ENCODE measurements at regions not wholly inside any gene's neighbourhood (a gene's known extent, or its start where the extent isn't known, plus 50 kb on each side); places are given as distances from the start of the nearest gene placed in this dataset.

- 100% methylated on average over 1 of the region's 1 CpG; no CpG with 5 or more reads in 1 of the 2 experiments for WGBS, 2 experiments (ENCODE audit: extremely low coverage in 1 of 2, insufficient coverage in 1 of 2, insufficient read length in 1 of 2, insufficient replicate concordance in 2 of 2, low coverage in 1 of 2, low lambda C conversion rate in 2 of 2, missing lambda C conversion rate in 1 of 2)
- CTCF ChIA-PET (ENCODE audit: partially characterized antibody) = interaction anchor here (0.9 to 2.8 kb wide), 7 partner anchors 23 to 180 kb away, joined by 3 to 9 read pairs (median 4); no protein-coding TSS in a partner anchor
- TF ChIP-seq HDAC2 (IDR thresholded peaks at IDR 0.05; ENCODE audit: borderline replicate concordance in 1 of 2, low read depth in 2 of 2, low read length in 2 of 2) = no peak
- TF ChIP-seq CTCF (IDR thresholded peaks at IDR 0.05; ENCODE audit: control extremely low read depth in 1 of 3, insufficient read depth in 1 of 3, low read depth in 1 of 3, low read length in 3 of 3) = no peak
- TF ChIP-seq NRF1 (IDR thresholded peaks at IDR 0.05; ENCODE audit: low read depth, low read length) = no peak
- TF ChIP-seq FOSL1 (IDR thresholded peaks at IDR 0.05; ENCODE audit: insufficient read depth, low read depth, low read length) = no peak
- TF ChIP-seq KDM4A (IDR thresholded peaks at IDR 0.05; ENCODE audit: low read depth, low read length, severe bottlenecking) = no peak
- TF ChIP-seq KDM5A (IDR thresholded peaks at IDR 0.05; ENCODE audit: low read length) = no peak
- TF ChIP-seq MAX (IDR thresholded peaks at IDR 0.05) = no peak
- TF ChIP-seq TEAD4 (IDR thresholded peaks at IDR 0.05; ENCODE audit: low read depth, low read length) = no peak
- TF ChIP-seq RBBP5 (IDR thresholded peaks at IDR 0.05; ENCODE audit: borderline replicate concordance, low read depth, low read length) = no peak
- TF ChIP-seq POLR2A (IDR thresholded peaks at IDR 0.05; ENCODE audit: control extremely low read depth in 1 of 2, low read depth in 2 of 2, low read length in 2 of 2) = no peak
- TF ChIP-seq GABPA (IDR thresholded peaks at IDR 0.05; ENCODE audit: borderline replicate concordance, insufficient read depth, low read length) = no peak
- TF ChIP-seq TAF7 (optimal IDR thresholded peaks at IDR 0.05; ENCODE audit: borderline replicate concordance, low read depth, low read length) = no peak
These were observed 247.5 kb upstream of the ZBED5 start for GRCh38 chr11:11105361-11105760.

More at GRCh38 chr11:11105361-11105760, 247.5 kb upstream of the ZBED5 start:
- Histone ChIP-seq H4K91ac (replicated peaks; ENCODE audit: insufficient read length, low read length) (no peak overlapping the region), H3K14ac (ENCODE audit: insufficient read length) (no peak overlapping the region), H4K8ac (ENCODE audit: extremely low read depth, insufficient read depth, low read length) (no peak overlapping the region), H3K9me3 (ENCODE audit: insufficient read depth in 2 of 2, low read depth in 1 of 2, low read length in 1 of 2) (no peaks in the 10 kb centered on the region), H3K79me1 (ENCODE audit: low read depth, low read length) (no peaks in the 10 kb centered on the region), H2AFZ (ENCODE audit: low read length) (no peak overlapping the region), H2BK12ac (ENCODE audit: low read depth, low read length) (no peak overlapping the region), H3K4ac (replicated peaks; ENCODE audit: insufficient read length, low read depth, low read length) (no peak overlapping the region), H2BK15ac (ENCODE audit: low read length) (no peak overlapping the region), H4K20me1 (replicated peaks in 1 of 2; ENCODE audit: control insufficient read depth in 1 of 2, insufficient read depth in 2 of 2, low read length in 2 of 2) (no peaks in the 10 kb centered on the region), H2BK120ac (replicated peaks; ENCODE audit: low read depth, low read length) (no peak overlapping the region), H3K27me3 (replicated peaks in 1 of 4; ENCODE audit: control insufficient read depth in 3 of 4, extremely low read depth in 1 of 4, insufficient read depth in 3 of 4, low read length in 3 of 4) (no peaks in the 10 kb centered on the region), H3K9ac (replicated peaks in 1 of 4; ENCODE audit: extremely low read depth in 1 of 4, low read depth in 3 of 4, low read length in 3 of 4) (no peak overlapping the region), H3K36me3 (ENCODE audit: control insufficient read depth in 2 of 4, insufficient read depth in 4 of 4, low read length in 3 of 4) (no peaks in the 10 kb centered on the region), H4K5ac (ENCODE audit: insufficient read length, low read depth, low read length) (no peak overlapping the region), H3K23me2 (ENCODE audit: low read depth, low read length) (no peaks in the 10 kb centered on the region), H3K4me3 (ENCODE audit: extremely low read depth in 1 of 4, insufficient read depth in 2 of 4, low read depth in 3 of 4, low read length in 4 of 4) (no peak overlapping the region), H3K23ac (ENCODE audit: insufficient read length) (no peak overlapping the region), H2BK20ac (ENCODE audit: low read length) (no peak overlapping the region), H3K79me2 (ENCODE audit: control insufficient read depth in 1 of 2, insufficient read depth in 2 of 2, low read length in 2 of 2) (no peaks in the 10 kb centered on the region), H3K4me1 (replicated peaks in 1 of 4; ENCODE audit: control insufficient read depth in 3 of 4, insufficient read depth in 4 of 4, low read length in 3 of 4) (no peaks in the 10 kb centered on the region), H3K4me2 (ENCODE audit: insufficient read depth in 1 of 2, low read depth in 2 of 2, low read length in 2 of 2) (no peak overlapping the region), H2BK5ac (ENCODE audit: low read depth, low read length) (no peak overlapping the region), H2AK5ac (ENCODE audit: low read depth, low read length) (no peak overlapping the region), H3K27ac (ENCODE audit: low read depth, low read length) (no peak overlapping the region), H3K56ac (replicated peaks; ENCODE audit: insufficient read length, low read depth, low read length) (no peak overlapping the region), H3K18ac (ENCODE audit: extremely low read depth, low read length) (no peak overlapping the region)
- FAIRE-seq (no peak), DNase-seq (ENCODE audit: low read depth in 1 of 2, low spot score in 2 of 2) (no peak)
- POLR2A ChIA-PET (ENCODE audit: partially characterized antibody) = interaction anchor here (0.7 kb wide), 1 partner anchor 49 kb away, joined by 3 read pairs; no protein-coding TSS in a partner anchor

All from H1 (cell line).